ENCODE measurements at regions not wholly inside any gene's neighbourhood (a gene's known extent, or its start where the extent isn't known, plus 50 kb on each side); places are given as distances from the start of the nearest gene placed in this dataset.

GRCh38 chr7:17665029-17665428 is 275.3 kb downstream of the SNX13 start:
- Histone ChIP-seq H3K36me3 (no peaks in the 10 kb centered on the region), H3K4me3 (no peak overlapping the region), H3K27me3 (no peaks in the 10 kb centered on the region), H3K27ac (no peak overlapping the region), H3K9me3 (no peaks in the 10 kb centered on the region), H3K4me1 (no peaks in the 10 kb centered on the region)
- WGBS, 2 donors = 89 to 91% methylated on average over 10 to 13 of the region's 16 CpGs
- TF ChIP-seq CTCF (IDR thresholded peaks at IDR 0.05) = no peak
- no peak for TF ChIP-seq EP300 (IDR thresholded peaks at IDR 0.05)
- TF ChIP-seq POLR2A (IDR thresholded peaks at IDR 0.05) = no peak
- DNase-seq (ENCODE audit: low spot score in 2 of 2) = no peak

DNA sequence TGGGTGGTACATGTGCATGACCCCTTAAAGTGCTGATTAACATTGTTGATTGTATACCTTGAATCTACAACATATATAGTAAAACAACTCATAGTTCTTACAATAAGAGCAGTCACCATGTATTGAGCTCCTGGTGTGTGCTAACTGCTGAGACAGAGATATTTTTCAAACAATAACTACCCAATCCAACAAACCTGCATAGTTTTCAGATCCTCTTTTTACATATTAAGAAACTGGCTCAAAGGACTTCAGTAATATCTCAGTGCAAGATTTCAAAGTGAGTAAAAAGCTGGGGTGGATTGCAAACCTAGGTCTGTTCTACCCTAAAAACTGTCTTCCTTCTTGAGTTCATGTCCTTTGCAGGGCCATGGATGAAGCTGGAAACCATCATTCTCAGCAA is 272.2 kb downstream of the SNX13 start:
- Histone ChIP-seq H3K27ac (no peak overlapping the region), H3K36me3 (no peaks in the 10 kb centered on the region), H3K27me3 (no peaks in the 10 kb centered on the region), H3K4me3 (no peak overlapping the region), H3K9me3 (no peaks in the 10 kb centered on the region), H3K4me1 (no peaks in the 10 kb centered on the region)
- no peak for TF ChIP-seq CTCF (IDR thresholded peaks at IDR 0.05)
- no peak for TF ChIP-seq EP300 (IDR thresholded peaks at IDR 0.05)
- TF ChIP-seq POLR2A (IDR thresholded peaks at IDR 0.05) = no peak
- DNase-seq (ENCODE audit: low spot score in 2 of 2) = no peak

DNA sequence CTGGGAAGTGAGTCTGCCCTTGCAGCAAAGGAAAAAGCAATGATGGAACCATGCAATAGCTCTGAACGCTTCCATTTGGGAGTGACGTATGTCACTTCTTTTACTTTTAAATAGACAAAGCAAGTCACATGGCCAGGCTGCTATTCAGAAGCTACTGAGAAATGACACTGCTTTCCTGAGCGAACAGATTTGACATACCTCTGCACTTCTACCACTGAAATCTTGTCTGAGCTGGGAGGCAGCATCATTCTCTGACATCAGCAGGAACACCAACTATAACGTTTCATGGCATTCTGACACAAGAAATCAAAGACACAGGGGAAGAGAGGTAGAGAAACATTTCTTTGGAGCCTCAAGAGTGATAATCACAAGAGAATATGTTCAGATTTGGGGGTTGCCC is 271.1 kb downstream of the SNX13 start:
- 72 to 77% methylated on average over 4 of the region's 4 CpGs for WGBS, 2 donors
- H3K27me3 ChIP-seq = no peaks in the 10 kb centered on the region
- no peak for DNase-seq (ENCODE audit: low spot score in 2 of 2)
- H3K27ac ChIP-seq = no peak overlapping the region
- H3K4me1 ChIP-seq = no peaks in the 10 kb centered on the region
- H3K9me3 ChIP-seq = no peaks in the 10 kb centered on the region
- no peaks in the 10 kb centered on the region for H3K36me3 ChIP-seq
- H3K4me3 ChIP-seq = no peak overlapping the region
- no peak for TF ChIP-seq EP300 (IDR thresholded peaks at IDR 0.05)
- TF ChIP-seq POLR2A (IDR thresholded peaks at IDR 0.05) = no peak

DNA sequence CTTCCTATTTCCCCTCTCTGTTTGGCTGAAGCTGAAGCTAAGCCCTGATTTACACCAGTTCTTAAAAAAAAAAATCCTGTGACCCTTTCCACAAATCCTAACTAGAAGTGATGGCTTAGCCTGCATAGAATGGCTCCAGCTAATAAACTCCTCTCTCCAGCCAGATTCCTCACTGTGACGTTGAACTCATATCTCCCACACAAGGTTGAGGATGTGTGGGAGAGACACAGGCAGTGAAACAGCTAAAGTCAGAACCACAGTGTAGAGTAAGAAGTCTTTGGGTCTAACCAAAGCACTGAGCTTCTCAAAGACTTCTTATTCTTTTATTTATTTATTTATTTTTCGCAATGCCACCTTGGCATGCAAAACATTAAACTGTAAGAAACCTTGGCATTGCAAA is 268.3 kb downstream of the SNX13 start:
- TF ChIP-seq POLR2A (IDR thresholded peaks at IDR 0.05) (no peak), CTCF (IDR thresholded peaks at IDR 0.05) (no peak), EP300 (IDR thresholded peaks at IDR 0.05) (no peak)
- WGBS, 2 donors = 69 to 78% methylated on average over 2 of the region's 2 CpGs
- DNase-seq (ENCODE audit: low spot score in 2 of 2) = no peak
- no peaks in the 10 kb centered on the region for H3K36me3 ChIP-seq
- H3K27me3 ChIP-seq = no peaks in the 10 kb centered on the region
- H3K27ac ChIP-seq = no peak overlapping the region
- H3K4me1 ChIP-seq = no peaks in the 10 kb centered on the region
- no peak overlapping the region for H3K4me3 ChIP-seq
- H3K9me3 ChIP-seq = no peaks in the 10 kb centered on the region

GRCh38 chr7:17672783-17673182 is 267.5 kb downstream of the SNX13 start:
- Histone ChIP-seq H3K4me3 (no peak overlapping the region), H3K27me3 (no peaks in the 10 kb centered on the region), H3K27ac (no peak overlapping the region), H3K9me3 (no peaks in the 10 kb centered on the region), H3K36me3 (no peaks in the 10 kb centered on the region), H3K4me1 (peaks cover 0 to 5% (median 1%) of the 10 kb centered on the region in 4 donors)
- TF ChIP-seq POLR2A (IDR thresholded peaks at IDR 0.05) (no peak), CTCF (IDR thresholded peaks at IDR 0.05) (no peak), EP300 (IDR thresholded peaks at IDR 0.05) (no peak)
- no peak for DNase-seq (ENCODE audit: low spot score in 2 of 2)
- 79 to 90% methylated on average over 4 of the region's 4 CpGs for WGBS, 2 donors

Measured in tibial nerve (tissue), 4 donors.